DOHH2 (cell line): ENCODE measurements at regions not wholly inside any gene's neighbourhood (a gene's known extent, or its start where the extent isn't known, plus 50 kb on each side); places are given as distances from the start of the nearest gene placed in this dataset.

Experiments
- H3F3A ChIP-seq: fragments of 200-600 bp; sonication (generic), shearing (Covaris generic); 2 replicates; pipeline ENCODE4 v1.6.0; 2016; ENCODE audit warnings: antibody characterized with exemption, mild to moderate bottlenecking; ENCODE audit not compliant: control insufficient read depth, insufficient read depth
- H3K27ac ChIP-seq: fragments of 200-600 bp; sonication (generic); 2 replicates; pipeline ENCODE4 v1.5.1; 2014; ENCODE audit warnings: low read depth, mild to moderate bottlenecking, low read length, moderate library complexity
- H3K27me3 ChIP-seq: fragments of 200-600 bp; sonication (generic); 2 replicates; pipeline ENCODE4 v1.6.1; 2014; ENCODE audit warnings: mild to moderate bottlenecking, low read length, mixed read lengths; ENCODE audit not compliant: control insufficient read depth
- H3K36me3 ChIP-seq: fragments of 200-600 bp; sonication (generic); 2 replicates; pipeline ENCODE4 v1.6.1; 2014; ENCODE audit warnings: mild to moderate bottlenecking, low read length, moderate library complexity, mixed read lengths; ENCODE audit not compliant: control insufficient read depth
- H3K4me1 ChIP-seq: fragments of 200-600 bp; sonication (generic); 2 replicates; pipeline ENCODE4 v1.6.1; 2014; ENCODE audit warnings: mild to moderate bottlenecking, low read length, mixed read lengths; ENCODE audit not compliant: control insufficient read depth
- H3K4me2 ChIP-seq: fragments of 200-600 bp; sonication (generic); 2 replicates; pipeline ENCODE4 v1.6.0; 2014; ENCODE audit warnings: mild to moderate bottlenecking, low read length, moderate library complexity
- H3K4me3 ChIP-seq: fragments of 200-600 bp; sonication (generic); 2 replicates; pipeline ENCODE4 v1.5.1; 2014; ENCODE audit warnings: mild to moderate bottlenecking, low read length, mixed read lengths
- H3K79me2 ChIP-seq: fragments of 200-600 bp; sonication (generic); 2 replicates; pipeline ENCODE4 v1.6.1; 2014; ENCODE audit warnings: mild to moderate bottlenecking, low read length, mixed read lengths; ENCODE audit not compliant: control insufficient read depth
- H3K9me2 ChIP-seq: fragments of 200-600 bp; sonication (generic); replicated peaks from 2 replicates; pipeline ENCODE4 v1.6.1; 2014; ENCODE audit warnings: mild to moderate bottlenecking, low read length, mixed read lengths; ENCODE audit not compliant: control insufficient read depth
- H3K9me3 ChIP-seq: fragments of 200-600 bp; sonication (generic); 2 replicates; pipeline ENCODE4 v1.6.1; 2014; ENCODE audit warnings: antibody characterized with exemption, low read length, mixed read lengths; ENCODE audit not compliant: control insufficient read depth, insufficient read depth
- H4K20me1 ChIP-seq: fragments of 200-600 bp; sonication (generic); 2 replicates; pipeline ENCODE4 v1.6.0; 2014; ENCODE audit warnings: low read depth, mild to moderate bottlenecking, antibody characterized with exemption, low read length, moderate library complexity; ENCODE audit not compliant: control insufficient read depth, insufficient read depth
- EZH2phosphoT487 ChIP-seq: fragments of 200-600 bp; sonication (generic); IDR thresholded peaks from 2 replicates; pipeline ENCODE4 v1.6.1; 2017; ENCODE audit warnings: borderline replicate concordance, mild to moderate bottlenecking, antibody characterized with exemption, low read length, moderate library complexity, mixed read lengths
- TF ChIP-seq, protein P1 (sequence below): fragments of 200-600 bp; sonication (generic); IDR thresholded peaks from one replicate; pipeline ENCODE4 v1.5.1; 2014; ENCODE audit warnings: antibody characterized with exemption, mild to moderate bottlenecking, low read depth, low read length; ENCODE audit not compliant: poor library complexity, severe bottlenecking

DNA sequence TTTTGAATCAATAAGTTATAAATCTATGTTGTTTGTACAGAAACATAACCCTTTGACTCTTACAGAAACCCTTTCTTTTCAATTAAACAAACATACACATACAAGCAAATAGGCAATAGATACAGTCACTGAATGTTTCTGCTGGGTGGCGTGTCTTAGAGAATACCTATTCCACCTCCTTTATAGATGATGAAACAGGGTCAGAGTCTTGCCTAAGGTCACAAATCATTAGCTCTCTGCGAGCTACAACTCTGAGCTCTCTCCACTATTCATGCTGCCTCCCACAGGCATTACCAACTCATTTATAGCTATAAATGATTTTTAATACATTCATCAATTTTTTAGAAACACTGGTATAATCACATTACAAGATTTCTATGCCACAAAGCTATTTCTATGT is 152.6 kb downstream of the RSL24D1 start:
- H3K9me2 ChIP-seq, result no peaks in the 10 kb centered on the region
- H3K9me3 ChIP-seq, result no peaks in the 10 kb centered on the region
- H4K20me1 ChIP-seq, result no peaks in the 10 kb centered on the region

DNA sequence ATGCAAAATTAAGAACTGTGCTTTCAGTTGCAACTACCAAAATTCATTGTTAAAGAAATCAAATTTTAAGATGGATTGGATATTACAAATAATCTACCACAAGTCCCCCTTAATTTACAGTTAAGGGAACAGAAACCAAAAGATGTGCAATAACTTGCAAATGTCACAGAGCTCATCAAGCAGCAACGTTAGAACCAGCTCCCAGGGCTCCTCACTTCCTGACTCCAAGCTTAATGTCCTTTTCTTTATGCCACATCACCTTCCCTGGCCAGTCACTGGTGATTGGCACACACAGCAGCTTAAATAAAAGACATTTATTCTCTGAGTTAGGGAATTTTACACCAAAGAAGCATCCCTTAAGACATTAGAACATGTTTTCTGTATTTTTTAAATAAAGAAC is 159.7 kb downstream of the RSL24D1 start:
- no peaks in the 10 kb centered on the region for H3K9me3 ChIP-seq
- no peaks in the 10 kb centered on the region for H3K9me2 ChIP-seq
- H3K79me2 ChIP-seq, result no peaks in the 10 kb centered on the region
- H3K36me3 ChIP-seq, result no peaks in the 10 kb centered on the region
- TF ChIP-seq EZH2phosphoT487, result no peak
- TF ChIP-seq, protein P1, sequence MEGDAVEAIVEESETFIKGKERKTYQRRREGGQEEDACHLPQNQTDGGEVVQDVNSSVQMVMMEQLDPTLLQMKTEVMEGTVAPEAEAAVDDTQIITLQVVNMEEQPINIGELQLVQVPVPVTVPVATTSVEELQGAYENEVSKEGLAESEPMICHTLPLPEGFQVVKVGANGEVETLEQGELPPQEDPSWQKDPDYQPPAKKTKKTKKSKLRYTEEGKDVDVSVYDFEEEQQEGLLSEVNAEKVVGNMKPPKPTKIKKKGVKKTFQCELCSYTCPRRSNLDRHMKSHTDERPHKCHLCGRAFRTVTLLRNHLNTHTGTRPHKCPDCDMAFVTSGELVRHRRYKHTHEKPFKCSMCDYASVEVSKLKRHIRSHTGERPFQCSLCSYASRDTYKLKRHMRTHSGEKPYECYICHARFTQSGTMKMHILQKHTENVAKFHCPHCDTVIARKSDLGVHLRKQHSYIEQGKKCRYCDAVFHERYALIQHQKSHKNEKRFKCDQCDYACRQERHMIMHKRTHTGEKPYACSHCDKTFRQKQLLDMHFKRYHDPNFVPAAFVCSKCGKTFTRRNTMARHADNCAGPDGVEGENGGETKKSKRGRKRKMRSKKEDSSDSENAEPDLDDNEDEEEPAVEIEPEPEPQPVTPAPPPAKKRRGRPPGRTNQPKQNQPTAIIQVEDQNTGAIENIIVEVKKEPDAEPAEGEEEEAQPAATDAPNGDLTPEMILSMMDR, result no peak
- no peaks in the 10 kb centered on the region for H3K4me1 ChIP-seq
- no peak overlapping the region for H3K4me3 ChIP-seq
- H3K27ac ChIP-seq, result no peak overlapping the region
- no peaks in the 10 kb centered on the region for H3F3A ChIP-seq
- H4K20me1 ChIP-seq, result no peaks in the 10 kb centered on the region
- H3K27me3 ChIP-seq, result no peaks in the 10 kb centered on the region
- H3K4me2 ChIP-seq, result no peak overlapping the region

More for the DNA sequence above, 152.6 kb downstream of the RSL24D1 start:
- no peaks in the 10 kb centered on the region for H3K79me2 ChIP-seq
- H3F3A ChIP-seq, result no peaks in the 10 kb centered on the region
- H3K36me3 ChIP-seq, result no peaks in the 10 kb centered on the region
- no peaks in the 10 kb centered on the region for H3K27me3 ChIP-seq
- no peak overlapping the region for H3K4me2 ChIP-seq
- H3K4me3 ChIP-seq, result no peak overlapping the region
- no peak for TF ChIP-seq EZH2phosphoT487
- TF ChIP-seq, protein P1, result no peak
- no peaks in the 10 kb centered on the region for H3K4me1 ChIP-seq
- H3K27ac ChIP-seq, result no peak overlapping the region

DNA sequence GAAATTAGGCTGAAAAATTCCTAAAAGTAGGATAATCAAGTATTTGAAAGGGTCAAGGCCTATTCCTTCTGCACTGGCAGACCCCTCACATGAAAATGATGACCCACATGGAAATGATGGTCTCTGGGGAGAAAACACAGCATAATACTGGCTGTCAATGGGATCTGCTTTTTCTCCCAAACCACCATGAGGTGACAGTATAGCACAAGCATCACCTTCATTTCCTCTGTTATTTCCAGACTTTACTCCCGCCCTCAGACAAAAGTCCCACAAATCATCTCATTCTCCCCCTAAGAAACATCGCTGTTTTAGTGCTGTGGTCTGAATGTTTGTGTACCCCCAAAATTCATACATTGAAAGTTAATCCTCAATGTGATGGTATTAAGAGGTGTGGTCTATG is 161.0 kb downstream of the RSL24D1 start:
- Histone ChIP-seq H3K9me2 (no peaks in the 10 kb centered on the region), H3K4me1 (no peaks in the 10 kb centered on the region), H3K4me3 (no peak overlapping the region), H3K9me3 (no peaks in the 10 kb centered on the region), H3K4me2 (no peak overlapping the region), H3K27me3 (no peaks in the 10 kb centered on the region), H3F3A (no peaks in the 10 kb centered on the region), H3K36me3 (no peaks in the 10 kb centered on the region), H3K27ac (no peak overlapping the region), H3K79me2 (no peaks in the 10 kb centered on the region), H4K20me1 (no peaks in the 10 kb centered on the region)
- TF ChIP-seq, protein P1, result no peak
- TF ChIP-seq EZH2phosphoT487, result no peak

DNA sequence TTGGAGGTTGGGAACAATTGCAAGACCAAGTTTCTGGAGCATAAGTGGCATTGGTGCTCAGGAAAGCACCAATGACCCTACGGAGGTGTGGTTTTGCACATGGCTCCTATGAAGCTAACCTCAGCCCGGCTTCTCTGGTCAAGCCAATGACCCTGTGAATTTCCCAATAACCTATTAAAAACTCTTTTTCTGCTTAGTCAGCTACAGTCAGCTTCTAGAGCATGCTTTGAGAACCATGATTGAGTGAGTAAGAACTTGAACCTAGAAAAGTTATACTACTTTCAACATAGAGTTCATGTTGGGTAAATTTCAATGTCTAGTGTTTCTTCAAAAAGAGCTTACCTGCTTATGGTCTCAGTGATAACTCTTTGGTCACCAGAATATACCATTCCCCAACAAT is 163.2 kb downstream of the RSL24D1 start:
- Histone ChIP-seq H3K27ac (no peak overlapping the region), H4K20me1 (no peaks in the 10 kb centered on the region), H3K9me2 (no peaks in the 10 kb centered on the region), H3K4me1 (no peaks in the 10 kb centered on the region), H3K36me3 (no peaks in the 10 kb centered on the region), H3F3A (no peaks in the 10 kb centered on the region), H3K4me2 (no peak overlapping the region), H3K9me3 (no peaks in the 10 kb centered on the region), H3K79me2 (no peaks in the 10 kb centered on the region), H3K27me3 (no peaks in the 10 kb centered on the region), H3K4me3 (no peak overlapping the region)
- TF ChIP-seq, protein P1, result no peak
- TF ChIP-seq EZH2phosphoT487, result no peak
